Heart left ventricle (tissue), 13 donors: ENCODE measurements at regions not wholly inside any gene's neighbourhood (a gene's known extent, or its start where the extent isn't known, plus 50 kb on each side); places are given as distances from the start of the nearest gene placed in this dataset.

Source experiments
- POLR2A ChIP-seq, 2 donors: fragments of 450-650 bp; IDR thresholded peaks; one replicate each; pipeline ENCODE4 v1.6.1; 2017; ENCODE audit warnings: antibody characterized with exemption in 2 of 2, mild to moderate bottlenecking in 2 of 2, moderate library complexity in 2 of 2
- TF ChIP-seq, protein P1 (sequence below), 12 donors: fragments of 200-600 bp; sonication (generic) in 4 of 12; IDR thresholded peaks; one replicate each; pipeline versions ENCODE4 v1.5.0 to v1.8.0; 2018 to 2022; ENCODE audit warnings: antibody characterized with exemption in 12 of 12, mild to moderate bottlenecking in 5 of 12
- donor health status: ischemic (EF 13 %, LVEDD 7.1; RV severe dilation, severe dysfunction).
- donor health status: DM: no; HTN: yes; CAD: no.
- donor health status: DM: no; HTN: no; CAD: no.
- donor health status: ischemic (EF 25% LVEDD 6.9; RV normal size, moderate dysfunction).
- donor health status: ischemic (EF 25% LVEDD 5.7; RV mildly dilated, moderate dysfunction).
- donor health status: ischemic (EF 35%, LVEDD 5.7; RV mildly dilated, moderate dysfunction).
- donor health status: nonischemic (EF 11% LVEDD 7.7; RV severe dilation, severe dysfunction).
- donor health status: DM: yes; HTN: yes; CAD: no.
- donor health status: PGD.
- donor health status: ischemic (EF 29% LVEDD 5.4; RV normal size, mild dysfunction).
- donor health status: nonischemic (EF 23%, LVEDD 6.1; RV moderate dilation, normal function).

DNA sequence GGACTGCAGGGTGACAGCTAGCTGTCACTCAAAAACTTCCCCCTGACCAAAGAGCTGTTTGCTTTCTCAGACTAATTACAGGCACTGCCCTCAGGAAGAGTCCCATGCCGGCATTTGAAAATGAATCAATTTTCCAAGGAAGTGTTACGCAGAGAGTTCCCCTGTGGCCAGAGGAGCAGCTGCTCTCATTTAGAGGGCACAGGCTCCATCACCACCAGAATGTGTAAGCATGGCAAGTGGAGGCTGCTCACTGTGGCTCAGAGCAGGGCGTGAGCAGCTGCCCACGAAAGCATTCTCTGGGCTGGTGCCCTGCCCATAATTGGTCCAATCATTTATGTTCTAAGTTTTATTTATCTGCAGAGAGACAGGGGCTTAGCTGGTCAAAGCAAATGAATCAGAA, 202.2 kb downstream of the RAMP3 start:
- TF ChIP-seq, protein P1, sequence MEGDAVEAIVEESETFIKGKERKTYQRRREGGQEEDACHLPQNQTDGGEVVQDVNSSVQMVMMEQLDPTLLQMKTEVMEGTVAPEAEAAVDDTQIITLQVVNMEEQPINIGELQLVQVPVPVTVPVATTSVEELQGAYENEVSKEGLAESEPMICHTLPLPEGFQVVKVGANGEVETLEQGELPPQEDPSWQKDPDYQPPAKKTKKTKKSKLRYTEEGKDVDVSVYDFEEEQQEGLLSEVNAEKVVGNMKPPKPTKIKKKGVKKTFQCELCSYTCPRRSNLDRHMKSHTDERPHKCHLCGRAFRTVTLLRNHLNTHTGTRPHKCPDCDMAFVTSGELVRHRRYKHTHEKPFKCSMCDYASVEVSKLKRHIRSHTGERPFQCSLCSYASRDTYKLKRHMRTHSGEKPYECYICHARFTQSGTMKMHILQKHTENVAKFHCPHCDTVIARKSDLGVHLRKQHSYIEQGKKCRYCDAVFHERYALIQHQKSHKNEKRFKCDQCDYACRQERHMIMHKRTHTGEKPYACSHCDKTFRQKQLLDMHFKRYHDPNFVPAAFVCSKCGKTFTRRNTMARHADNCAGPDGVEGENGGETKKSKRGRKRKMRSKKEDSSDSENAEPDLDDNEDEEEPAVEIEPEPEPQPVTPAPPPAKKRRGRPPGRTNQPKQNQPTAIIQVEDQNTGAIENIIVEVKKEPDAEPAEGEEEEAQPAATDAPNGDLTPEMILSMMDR (IDR thresholded peaks at IDR 0.05) = no peak
- no peak for TF ChIP-seq POLR2A (IDR thresholded peaks at IDR 0.05)
